GM12874 (cell line): ENCODE measurements at regions not wholly inside any gene's neighbourhood (a gene's known extent, or its start where the extent isn't known, plus 50 kb on each side); places are given as distances from the start of the nearest gene placed in this dataset.

Source experiments
- TF ChIP-seq, protein P1 (sequence below): IDR thresholded peaks from 2 replicates; pipeline ENCODE4 v1.5.1; 2011; ENCODE audit warnings: low read depth, mild to moderate bottlenecking, control low read depth, low read length, moderate library complexity; ENCODE audit not compliant: insufficient read depth

DNA sequence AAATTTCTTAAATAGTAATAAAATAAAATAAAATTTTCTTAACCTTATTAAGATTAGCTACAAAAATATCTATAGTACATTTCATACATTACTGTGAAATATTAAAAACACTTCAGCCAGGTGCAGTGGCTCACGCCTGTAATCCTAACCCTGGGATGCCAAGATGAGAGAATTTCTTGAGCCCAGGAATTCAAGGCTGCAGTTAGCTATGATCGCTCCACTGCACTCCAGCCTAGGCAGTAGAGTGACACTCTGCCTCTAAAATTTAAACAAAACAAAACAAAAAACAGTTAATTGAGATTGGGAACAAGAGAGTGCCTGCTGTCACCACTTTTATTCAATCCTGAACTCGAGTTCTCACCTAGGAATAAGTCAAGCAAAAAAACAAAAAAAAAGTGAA, 95.0 kb upstream of the CPNE8 start:
- TF ChIP-seq, protein P1, sequence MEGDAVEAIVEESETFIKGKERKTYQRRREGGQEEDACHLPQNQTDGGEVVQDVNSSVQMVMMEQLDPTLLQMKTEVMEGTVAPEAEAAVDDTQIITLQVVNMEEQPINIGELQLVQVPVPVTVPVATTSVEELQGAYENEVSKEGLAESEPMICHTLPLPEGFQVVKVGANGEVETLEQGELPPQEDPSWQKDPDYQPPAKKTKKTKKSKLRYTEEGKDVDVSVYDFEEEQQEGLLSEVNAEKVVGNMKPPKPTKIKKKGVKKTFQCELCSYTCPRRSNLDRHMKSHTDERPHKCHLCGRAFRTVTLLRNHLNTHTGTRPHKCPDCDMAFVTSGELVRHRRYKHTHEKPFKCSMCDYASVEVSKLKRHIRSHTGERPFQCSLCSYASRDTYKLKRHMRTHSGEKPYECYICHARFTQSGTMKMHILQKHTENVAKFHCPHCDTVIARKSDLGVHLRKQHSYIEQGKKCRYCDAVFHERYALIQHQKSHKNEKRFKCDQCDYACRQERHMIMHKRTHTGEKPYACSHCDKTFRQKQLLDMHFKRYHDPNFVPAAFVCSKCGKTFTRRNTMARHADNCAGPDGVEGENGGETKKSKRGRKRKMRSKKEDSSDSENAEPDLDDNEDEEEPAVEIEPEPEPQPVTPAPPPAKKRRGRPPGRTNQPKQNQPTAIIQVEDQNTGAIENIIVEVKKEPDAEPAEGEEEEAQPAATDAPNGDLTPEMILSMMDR = no peak

DNA sequence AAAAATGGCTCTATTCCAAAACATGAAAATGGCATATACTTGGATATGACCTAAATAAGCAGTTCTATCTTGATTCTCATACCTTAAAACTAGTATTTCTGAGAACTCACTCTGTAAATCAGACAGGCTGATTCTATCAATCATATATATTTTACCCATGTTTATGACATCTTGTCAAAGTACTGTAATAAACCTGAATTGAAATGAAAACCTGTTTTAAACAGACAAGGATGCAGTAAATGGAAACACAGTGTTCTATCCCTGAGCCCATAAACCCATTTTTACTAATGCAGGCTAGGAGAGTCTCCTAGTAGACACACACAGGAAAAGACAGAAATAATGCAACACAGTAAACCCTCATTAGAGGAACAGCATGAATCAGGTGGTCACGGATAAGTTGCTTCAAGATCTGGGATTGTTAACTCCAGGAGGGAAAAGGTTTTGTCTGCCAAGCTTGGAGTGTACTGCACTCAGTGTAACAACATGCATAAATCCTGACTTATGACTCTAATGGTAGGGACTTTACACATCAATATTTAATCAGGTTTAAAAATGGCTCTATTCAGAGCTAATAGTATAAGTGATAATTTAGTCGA, 93.6 kb upstream of the CPNE8 start:
- TF ChIP-seq, protein P1 = no peak

DNA sequence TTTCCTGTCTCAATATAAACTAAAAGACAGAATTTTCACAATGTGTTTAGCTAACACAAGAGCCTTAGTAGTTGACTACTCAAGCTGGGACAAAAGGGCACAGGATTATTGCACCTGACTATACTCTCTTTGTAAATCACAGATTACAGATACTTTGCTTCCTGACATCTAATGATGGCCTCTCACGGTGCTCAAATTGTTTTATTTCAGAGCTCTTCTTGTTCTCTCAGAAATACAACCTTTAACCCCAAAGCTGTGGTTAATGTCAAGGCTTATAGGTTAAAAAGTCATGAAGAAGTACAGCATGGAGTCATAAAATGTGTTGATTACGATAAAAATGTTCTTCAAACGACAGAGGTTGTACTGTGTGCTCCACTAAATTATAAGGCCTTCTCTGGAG, 89.9 kb upstream of the CPNE8 start:
- TF ChIP-seq, protein P1 = no peak

DNA sequence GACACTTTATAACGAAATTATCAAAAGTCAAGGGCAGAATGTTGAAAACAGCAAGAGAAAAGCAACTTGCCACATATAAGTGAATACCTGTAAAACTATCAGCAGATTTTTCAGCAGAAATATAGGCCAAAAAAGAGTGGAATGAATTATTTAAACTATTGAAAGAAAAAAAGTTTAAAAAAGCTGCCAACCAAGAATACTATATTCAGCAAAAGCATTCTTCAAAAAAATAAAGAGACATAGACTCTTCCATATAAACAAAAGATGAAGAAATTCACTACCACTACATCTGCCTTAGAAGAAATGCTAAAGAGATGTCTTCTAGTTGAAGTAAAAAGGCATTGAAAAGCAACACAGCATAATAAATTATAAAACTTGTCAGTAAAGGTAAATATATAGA, 80.6 kb upstream of the CPNE8 start:
- TF ChIP-seq, protein P1 = no peak

DNA sequence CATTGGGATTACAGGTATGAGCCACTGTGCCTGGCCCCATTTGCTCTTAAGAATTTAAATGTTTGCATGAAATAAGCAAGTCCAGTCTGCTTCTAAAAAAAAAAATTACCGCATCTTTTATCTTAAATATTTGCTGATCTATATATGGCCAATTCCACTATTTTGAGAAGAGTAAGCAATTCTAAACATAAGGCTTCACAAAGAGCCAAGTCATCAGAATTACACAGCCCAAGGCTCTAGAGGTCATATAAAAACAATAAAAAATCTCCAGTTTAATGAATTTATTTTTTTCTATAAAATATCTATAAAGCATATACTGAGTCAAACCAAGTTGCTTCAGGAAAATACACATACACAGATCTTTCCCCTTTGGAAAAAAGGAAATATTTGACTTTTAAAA, 79.0 kb upstream of the CPNE8 start:
- TF ChIP-seq, protein P1 = no peak

DNA sequence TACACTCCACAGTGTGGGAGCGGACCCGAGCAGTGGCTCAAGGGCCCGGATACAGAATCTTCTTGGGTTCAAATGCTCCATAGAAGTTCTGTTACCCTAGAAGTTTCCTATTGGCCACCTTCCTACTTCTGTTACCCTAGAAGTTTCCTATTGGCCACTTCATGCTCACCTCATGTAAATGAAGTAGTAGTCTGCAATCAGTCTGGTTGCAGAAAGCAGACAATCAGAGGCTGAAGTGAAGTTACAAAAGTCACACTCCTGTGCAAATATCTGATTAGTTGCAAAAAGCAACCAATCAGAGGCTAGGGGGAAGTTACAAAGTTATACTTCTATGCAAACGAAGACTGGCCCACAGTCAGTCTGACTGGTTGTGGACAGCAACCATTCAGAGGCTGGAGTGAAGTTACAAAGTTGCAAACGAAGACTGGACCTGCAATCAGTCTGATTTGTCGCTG, 77.8 kb upstream of the CPNE8 start:
- TF ChIP-seq, protein P1 = no peak

DNA sequence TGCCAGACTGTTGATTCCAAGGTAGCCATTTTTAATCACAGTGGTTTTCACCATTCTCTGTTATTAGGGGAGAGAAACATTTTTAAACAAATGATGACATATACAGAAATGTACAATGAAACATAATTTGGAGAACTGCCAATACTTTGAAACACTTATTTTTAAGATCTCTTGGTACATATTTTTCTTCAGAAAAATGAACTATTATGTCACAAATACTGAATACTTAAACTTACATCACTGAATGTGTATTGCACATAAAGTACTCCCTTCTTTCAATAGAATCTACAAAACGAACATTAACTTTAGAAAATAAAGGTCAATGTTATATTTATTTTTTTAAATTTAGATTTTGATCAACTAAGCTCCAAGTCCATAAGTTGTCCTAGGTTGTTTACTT, 71.7 kb upstream of the CPNE8 start:
- TF ChIP-seq, protein P1 = no peak
